HL-60 (cell line): ENCODE measurements at regions not wholly inside any gene's neighbourhood (a gene's known extent, or its start where the extent isn't known, plus 50 kb on each side); places are given as distances from the start of the nearest gene placed in this dataset.

Experiments used
- DNase-seq, 2 experiments: peaks; one replicate each; pipeline ENCODE4 v3.0.0-alpha.2; 2010 to 2020; ENCODE audit warnings: low read depth in 1 of 2, low spot score in 1 of 2
- H3K27ac ChIP-seq: fragments of 250-450 bp; sonication (Bioruptor Pico); replicated peaks from 2 replicates; pipeline ENCODE4 v1.5.1; 2020; ENCODE audit warnings: mild to moderate bottlenecking, moderate library complexity
- H3K27me3 ChIP-seq: fragments of 250-450 bp; sonication (Bioruptor Pico); 2 replicates; pipeline ENCODE4 v1.5.1; 2021; ENCODE audit warnings: mild to moderate bottlenecking, moderate library complexity; ENCODE audit not compliant: insufficient read depth, poor library complexity, severe bottlenecking
- H3K4me3 ChIP-seq: replicated peaks from 2 replicates; pipeline ENCODE4 v1.5.1; 2011; ENCODE audit warnings: mild to moderate bottlenecking, control low read depth, low read length; ENCODE audit not compliant: insufficient read depth
- GABPA ChIP-seq: IDR thresholded peaks from 2 replicates; pipeline ENCODE4 v1.6.1; 2012; ENCODE audit warnings: low read depth
- POLR2AphosphoS5 ChIP-seq: IDR thresholded peaks from 2 replicates; pipeline ENCODE4 v1.6.1; 2012; ENCODE audit warnings: low read depth
- SPI1 ChIP-seq: IDR thresholded peaks from 2 replicates; pipeline ENCODE4 v1.6.1; 2012; ENCODE audit warnings: low read depth, mild to moderate bottlenecking, borderline replicate concordance
- TF ChIP-seq, protein P1 (sequence below): IDR thresholded peaks from one replicate; pipeline ENCODE4 v1.5.1; 2011; ENCODE audit warnings: low read length, control low read depth, inconsistent platforms; ENCODE audit not compliant: insufficient read depth
- TF ChIP-seq, protein P2 (sequence below): IDR thresholded peaks from 2 replicates; pipeline ENCODE4 v1.6.1; 2012; ENCODE audit warnings: low read depth; ENCODE audit not compliant: insufficient replicate concordance

DNA sequence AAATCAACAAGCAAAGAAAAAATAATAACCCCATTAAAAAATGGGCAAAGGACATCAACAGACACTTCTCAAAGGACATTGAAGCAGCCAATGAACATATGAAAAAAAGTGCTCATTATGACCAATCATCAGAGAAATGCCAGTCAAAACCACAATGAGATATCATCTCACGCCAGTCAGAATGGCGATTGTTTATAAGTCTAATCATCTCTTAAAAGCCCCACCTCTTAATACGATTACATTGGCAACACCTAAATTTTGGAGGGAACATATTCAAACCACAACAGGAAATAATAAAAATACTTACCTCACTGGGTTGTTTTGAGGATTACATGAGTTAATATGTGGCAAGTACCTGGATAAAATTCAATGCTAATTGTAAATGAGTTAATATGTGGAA, 57.1 kb upstream of the PLPPR4 start:
- Histone ChIP-seq H3K4me3 (no peak overlapping the region), H3K27ac (no peak overlapping the region), H3K27me3 (no peaks in the 10 kb centered on the region)
- TF ChIP-seq, protein P1, sequence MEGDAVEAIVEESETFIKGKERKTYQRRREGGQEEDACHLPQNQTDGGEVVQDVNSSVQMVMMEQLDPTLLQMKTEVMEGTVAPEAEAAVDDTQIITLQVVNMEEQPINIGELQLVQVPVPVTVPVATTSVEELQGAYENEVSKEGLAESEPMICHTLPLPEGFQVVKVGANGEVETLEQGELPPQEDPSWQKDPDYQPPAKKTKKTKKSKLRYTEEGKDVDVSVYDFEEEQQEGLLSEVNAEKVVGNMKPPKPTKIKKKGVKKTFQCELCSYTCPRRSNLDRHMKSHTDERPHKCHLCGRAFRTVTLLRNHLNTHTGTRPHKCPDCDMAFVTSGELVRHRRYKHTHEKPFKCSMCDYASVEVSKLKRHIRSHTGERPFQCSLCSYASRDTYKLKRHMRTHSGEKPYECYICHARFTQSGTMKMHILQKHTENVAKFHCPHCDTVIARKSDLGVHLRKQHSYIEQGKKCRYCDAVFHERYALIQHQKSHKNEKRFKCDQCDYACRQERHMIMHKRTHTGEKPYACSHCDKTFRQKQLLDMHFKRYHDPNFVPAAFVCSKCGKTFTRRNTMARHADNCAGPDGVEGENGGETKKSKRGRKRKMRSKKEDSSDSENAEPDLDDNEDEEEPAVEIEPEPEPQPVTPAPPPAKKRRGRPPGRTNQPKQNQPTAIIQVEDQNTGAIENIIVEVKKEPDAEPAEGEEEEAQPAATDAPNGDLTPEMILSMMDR = no peak
- TF ChIP-seq, protein P2, sequence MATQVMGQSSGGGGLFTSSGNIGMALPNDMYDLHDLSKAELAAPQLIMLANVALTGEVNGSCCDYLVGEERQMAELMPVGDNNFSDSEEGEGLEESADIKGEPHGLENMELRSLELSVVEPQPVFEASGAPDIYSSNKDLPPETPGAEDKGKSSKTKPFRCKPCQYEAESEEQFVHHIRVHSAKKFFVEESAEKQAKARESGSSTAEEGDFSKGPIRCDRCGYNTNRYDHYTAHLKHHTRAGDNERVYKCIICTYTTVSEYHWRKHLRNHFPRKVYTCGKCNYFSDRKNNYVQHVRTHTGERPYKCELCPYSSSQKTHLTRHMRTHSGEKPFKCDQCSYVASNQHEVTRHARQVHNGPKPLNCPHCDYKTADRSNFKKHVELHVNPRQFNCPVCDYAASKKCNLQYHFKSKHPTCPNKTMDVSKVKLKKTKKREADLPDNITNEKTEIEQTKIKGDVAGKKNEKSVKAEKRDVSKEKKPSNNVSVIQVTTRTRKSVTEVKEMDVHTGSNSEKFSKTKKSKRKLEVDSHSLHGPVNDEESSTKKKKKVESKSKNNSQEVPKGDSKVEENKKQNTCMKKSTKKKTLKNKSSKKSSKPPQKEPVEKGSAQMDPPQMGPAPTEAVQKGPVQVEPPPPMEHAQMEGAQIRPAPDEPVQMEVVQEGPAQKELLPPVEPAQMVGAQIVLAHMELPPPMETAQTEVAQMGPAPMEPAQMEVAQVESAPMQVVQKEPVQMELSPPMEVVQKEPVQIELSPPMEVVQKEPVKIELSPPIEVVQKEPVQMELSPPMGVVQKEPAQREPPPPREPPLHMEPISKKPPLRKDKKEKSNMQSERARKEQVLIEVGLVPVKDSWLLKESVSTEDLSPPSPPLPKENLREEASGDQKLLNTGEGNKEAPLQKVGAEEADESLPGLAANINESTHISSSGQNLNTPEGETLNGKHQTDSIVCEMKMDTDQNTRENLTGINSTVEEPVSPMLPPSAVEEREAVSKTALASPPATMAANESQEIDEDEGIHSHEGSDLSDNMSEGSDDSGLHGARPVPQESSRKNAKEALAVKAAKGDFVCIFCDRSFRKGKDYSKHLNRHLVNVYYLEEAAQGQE = no peak
- TF ChIP-seq SPI1 (no peak), POLR2AphosphoS5 (no peak), GABPA (no peak)
- DNase-seq = no peak
